GM13976 (cell line): ENCODE measurements at regions not wholly inside any gene's neighbourhood (a gene's known extent, or its start where the extent isn't known, plus 50 kb on each side); places are given as distances from the start of the nearest gene placed in this dataset.

Source experiments
- DNase-seq: peaks from one replicate; pipeline ENCODE4 v3.0.0; 2012; ENCODE audit warnings: low spot score
- CTCF ChIP-seq: IDR thresholded peaks from 2 replicates; pipeline ENCODE4 v1.5.1; 2012; ENCODE audit warnings: borderline replicate concordance, mild to moderate bottlenecking; ENCODE audit not compliant: insufficient read depth; ENCODE audit errors: extremely low read depth, missing control alignments, control extremely low read depth
- in situ Hi-C: fragments of 300-500 bp; cut with MboI; formaldehyde crosslinking; loops from one replicate; pipeline ENCODE4 v1.12.0; 2022; ENCODE audit warnings: low sequenced_read_pairs, mixed read lengths, inconsistent platforms; ENCODE audit not compliant: unreplicated experiment

- no peak for DNase-seq
- in situ Hi-C loops = no loop called here
- no peak for TF ChIP-seq CTCF
Observed at GRCh38 chr15:29959384-29960137, 123.2 kb upstream of the GOLGA8J start.

GRCh38 chr15:29952225-29952624 lies 130.0 kb upstream of the TJP1 start:
- DNase-seq = no peak
- no peak for TF ChIP-seq CTCF
- in situ Hi-C loops = no loop called here

GRCh38 chr15:29945943-29946596 lies 123.8 kb upstream of the TJP1 start:
- no peak for DNase-seq
- in situ Hi-C loops = no loop called here
- no peak for TF ChIP-seq CTCF

GRCh38 chr15:29944925-29945324 lies 122.7 kb upstream of the TJP1 start:
- in situ Hi-C loops = no loop called here
- no peak for TF ChIP-seq CTCF
- DNase-seq = no peak

GRCh38 chr15:29942548-29942947 lies 120.3 kb upstream of the TJP1 start:
- DNase-seq = no peak
- no peak for TF ChIP-seq CTCF
- in situ Hi-C loops = no loop called here

- TF ChIP-seq CTCF = no peak
- in situ Hi-C loops = no loop called here
- no peak for DNase-seq
Observed at GRCh38 chr15:29942143-29942542, 119.9 kb upstream of the TJP1 start.
